ENCODE measurements at regions not wholly inside any gene's neighbourhood (a gene's known extent, or its start where the extent isn't known, plus 50 kb on each side); places are given as distances from the start of the nearest gene placed in this dataset.

DNA sequence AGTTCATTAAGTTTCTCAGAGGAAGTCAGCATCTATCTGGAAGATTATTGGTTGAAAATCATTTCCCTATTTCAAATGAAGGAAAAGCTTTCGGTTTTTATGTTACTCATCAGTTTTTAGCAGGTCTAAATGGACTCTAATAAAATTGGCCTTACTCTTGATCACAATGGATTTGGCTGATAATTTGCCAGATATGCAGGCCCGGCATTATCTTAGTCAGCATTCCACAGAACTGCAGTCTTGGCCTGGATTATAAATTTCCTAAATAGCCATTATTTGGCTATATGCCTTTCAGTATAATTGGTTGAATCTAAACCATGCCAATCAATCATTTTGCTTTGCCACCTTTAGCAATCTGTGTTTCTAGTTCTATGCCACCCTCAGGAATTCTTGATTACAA lies 91.7 kb upstream of the KCNQ5 start:
- Histone ChIP-seq H2AFZ (ENCODE audit: insufficient read depth, low read depth, low read length, poor library complexity, severe bottlenecking) (no peak overlapping the region), H3K36me3 (replicated peaks in 1 of 2; ENCODE audit: control insufficient read depth in 1 of 2, insufficient read depth in 2 of 2, low read length in 2 of 2) (no peaks in the 10 kb centered on the region), H3K4me2 (replicated peaks; ENCODE audit: extremely low read depth, low read length, poor library complexity, severe bottlenecking) (no peak overlapping the region), H4K20me1 (ENCODE audit: insufficient read depth, low read length) (no peaks in the 10 kb centered on the region), H3K27ac (ENCODE audit: low read depth in 1 of 2, low read length in 2 of 2) (no peak overlapping the region), H3K27me3 (ENCODE audit: control insufficient read depth in 2 of 2, insufficient read depth in 2 of 2, low read length in 2 of 2) (peaks cover 0 to 2% of the 10 kb centered on the region in 2 donors), H3K79me2 (ENCODE audit: insufficient read depth, low read length) (no peaks in the 10 kb centered on the region), H3K9me3 (replicated peaks in 1 of 2; ENCODE audit: control insufficient read depth in 1 of 2, insufficient read depth in 1 of 2, low read length in 2 of 2) (no peaks in the 10 kb centered on the region), H3K4me3 (replicated peaks in 1 of 3; ENCODE audit: low read depth in 2 of 3, low read length in 3 of 3) (no peak overlapping the region), H3K4me1 (ENCODE audit: control insufficient read depth in 1 of 2, insufficient read depth in 2 of 2, low read length in 2 of 2) (no peaks in the 10 kb centered on the region), H3K9ac (ENCODE audit: insufficient read depth, low read length, poor library complexity, severe bottlenecking) (no peak overlapping the region)
- TF ChIP-seq, protein P1, sequence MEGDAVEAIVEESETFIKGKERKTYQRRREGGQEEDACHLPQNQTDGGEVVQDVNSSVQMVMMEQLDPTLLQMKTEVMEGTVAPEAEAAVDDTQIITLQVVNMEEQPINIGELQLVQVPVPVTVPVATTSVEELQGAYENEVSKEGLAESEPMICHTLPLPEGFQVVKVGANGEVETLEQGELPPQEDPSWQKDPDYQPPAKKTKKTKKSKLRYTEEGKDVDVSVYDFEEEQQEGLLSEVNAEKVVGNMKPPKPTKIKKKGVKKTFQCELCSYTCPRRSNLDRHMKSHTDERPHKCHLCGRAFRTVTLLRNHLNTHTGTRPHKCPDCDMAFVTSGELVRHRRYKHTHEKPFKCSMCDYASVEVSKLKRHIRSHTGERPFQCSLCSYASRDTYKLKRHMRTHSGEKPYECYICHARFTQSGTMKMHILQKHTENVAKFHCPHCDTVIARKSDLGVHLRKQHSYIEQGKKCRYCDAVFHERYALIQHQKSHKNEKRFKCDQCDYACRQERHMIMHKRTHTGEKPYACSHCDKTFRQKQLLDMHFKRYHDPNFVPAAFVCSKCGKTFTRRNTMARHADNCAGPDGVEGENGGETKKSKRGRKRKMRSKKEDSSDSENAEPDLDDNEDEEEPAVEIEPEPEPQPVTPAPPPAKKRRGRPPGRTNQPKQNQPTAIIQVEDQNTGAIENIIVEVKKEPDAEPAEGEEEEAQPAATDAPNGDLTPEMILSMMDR (IDR thresholded peaks at IDR 0.05), result no peak
- H3K4me1 Mint-ChIP-seq, result no peaks in the 10 kb centered on the region
- no peak overlapping the region for H3K27ac Mint-ChIP-seq
- WGBS (ENCODE audit: insufficient coverage), result 100% methylated on average over 1 of the region's 2 CpGs
- intact Hi-C loops (cut with micrococcal nuclease), result no loop called here
- H3K27me3 Mint-ChIP-seq (ENCODE audit: low read depth in 3 of 3), result peaks cover 0 to 11% (median 6%) of the 10 kb centered on the region in 3 donors
- DNase-seq, result no peak
- peaks cover 0 to 2% (median 0%) of the 10 kb centered on the region in 7 donors for H3K9me3 Mint-ChIP-seq
- H3K4me3 Mint-ChIP-seq, result no peak overlapping the region
- H3K36me3 Mint-ChIP-seq, result no peaks in the 10 kb centered on the region

DNA sequence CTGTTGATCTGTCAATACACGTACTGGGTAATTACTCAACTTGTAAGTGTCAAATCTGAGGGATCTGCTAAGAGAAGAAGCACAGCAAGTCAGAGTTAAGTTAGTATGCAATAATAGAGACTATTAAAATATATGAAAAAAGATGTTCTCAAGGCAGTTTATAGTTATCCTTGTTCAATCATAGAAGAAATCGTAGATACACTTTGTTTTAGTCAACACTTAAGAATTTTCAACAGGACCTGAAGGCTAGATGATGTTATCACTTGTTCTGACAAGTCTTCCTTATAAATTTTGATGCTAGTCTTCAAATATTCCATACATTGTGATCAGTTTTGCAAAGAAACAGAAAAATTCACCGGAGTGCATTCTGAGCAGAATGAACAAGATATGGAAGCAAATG lies 91.1 kb upstream of the KCNQ5 start:
- Histone ChIP-seq H3K4me2 (replicated peaks; ENCODE audit: extremely low read depth, low read length, poor library complexity, severe bottlenecking) (no peak overlapping the region), H4K20me1 (ENCODE audit: insufficient read depth, low read length) (no peaks in the 10 kb centered on the region), H3K27ac (ENCODE audit: low read depth in 1 of 2, low read length in 2 of 2) (no peak overlapping the region), H3K36me3 (replicated peaks in 1 of 2; ENCODE audit: control insufficient read depth in 1 of 2, insufficient read depth in 2 of 2, low read length in 2 of 2) (no peaks in the 10 kb centered on the region), H3K9ac (ENCODE audit: insufficient read depth, low read length, poor library complexity, severe bottlenecking) (no peak overlapping the region), H3K79me2 (ENCODE audit: insufficient read depth, low read length) (no peaks in the 10 kb centered on the region), H3K9me3 (replicated peaks in 1 of 2; ENCODE audit: control insufficient read depth in 1 of 2, insufficient read depth in 1 of 2, low read length in 2 of 2) (no peaks in the 10 kb centered on the region), H3K27me3 (ENCODE audit: control insufficient read depth in 2 of 2, insufficient read depth in 2 of 2, low read length in 2 of 2) (peaks cover 0 to 2% of the 10 kb centered on the region in 2 donors), H3K4me3 (replicated peaks in 1 of 3; ENCODE audit: low read depth in 2 of 3, low read length in 3 of 3) (no peak overlapping the region), H2AFZ (ENCODE audit: insufficient read depth, low read depth, low read length, poor library complexity, severe bottlenecking) (no peak overlapping the region), H3K4me1 (ENCODE audit: control insufficient read depth in 1 of 2, insufficient read depth in 2 of 2, low read length in 2 of 2) (no peaks in the 10 kb centered on the region)
- Mint-ChIP-seq H3K9me3 (peaks cover 0 to 3% (median 0%) of the 10 kb centered on the region in 7 donors), H3K36me3 (no peaks in the 10 kb centered on the region), H3K27me3 (ENCODE audit: low read depth in 3 of 3) (peaks cover 0 to 11% (median 6%) of the 10 kb centered on the region in 3 donors), H3K27ac (no peak overlapping the region), H3K4me3 (no peak overlapping the region), H3K4me1 (no peaks in the 10 kb centered on the region)
- 100% methylated on average over 1 of the region's 3 CpGs for WGBS (ENCODE audit: insufficient coverage)
- TF ChIP-seq, protein P1 (IDR thresholded peaks at IDR 0.05), result no peak
- intact Hi-C loops (cut with micrococcal nuclease), result no loop called here
- DNase-seq, result no peak
